ENCODE measurements at regions not wholly inside any gene's neighbourhood (a gene's known extent, or its start where the extent isn't known, plus 50 kb on each side); places are given as distances from the start of the nearest gene placed in this dataset.

- TF ChIP-seq HOXA7 (CRISPR knock-in tag; IDR thresholded peaks at IDR 0.05) (no peak), CTCF (IDR thresholded peaks at IDR 0.05) (no peak), NFE2L2 (conservative IDR thresholded peaks at IDR 0.05; ENCODE audit: low read length) (no peak), REST (IDR thresholded peaks at IDR 0.05) (no peak), HMGXB4 (CRISPR knock-in tag; IDR thresholded peaks at IDR 0.05; ENCODE audit: borderline replicate concordance) (no peak), POLR2A (IDR thresholded peaks at IDR 0.05; ENCODE audit: low read length) (no peak), ELK1 (IDR thresholded peaks at IDR 0.05; ENCODE audit: low read depth, low read length) (no peak), MYC (IDR thresholded peaks at IDR 0.05; ENCODE audit: borderline replicate concordance, low read length) (no peak)
These were observed 240.6 kb upstream of the CXCR4 start for GRCh38 chr2:136358576-136358975.

Measured in A549 (cell line).